HCT116 (cell line): ENCODE measurements at regions not wholly inside any gene's neighbourhood (a gene's known extent, or its start where the extent isn't known, plus 50 kb on each side); places are given as distances from the start of the nearest gene placed in this dataset.

Experiments used
- ATAC-seq: fragments of 200-7000 bp; cut with Tn5 transposase; 2 replicates; pipeline ENCODE4 v1.9.1; 2020; ENCODE audit warnings: mild to moderate bottlenecking, moderate library complexity
- BruUV-seq: library from RNA; stranded (reverse); fragments of 400-500 nt; replicated peaks from 2 replicates; lab custom pipeline; 2021; lab: Mats Ljungman, UMichigan
- CTCF ChIA-PET: fragments of 300-600 bp; sonication (Branson Sonifier 250); formaldehyde crosslinking; loops from one replicate; lab custom pipeline; 2021; ENCODE audit warnings: antibody characterized with exemption; lab: Charles Lee
- POLR2A ChIA-PET: fragments of 300-600, 350-600 bp; sonication (Branson Sonifier 250); formaldehyde crosslinking; loops from one replicate; lab custom pipeline; 2021; ENCODE audit warnings: antibody characterized with exemption; lab: Charles Lee
- RAD21 ChIA-PET, 2 experiments: fragments of 300-600 bp; sonication (Branson Sonifier 250); formaldehyde crosslinking; loops; one replicate each; lab custom pipeline; 2023; ENCODE audit warnings: low total read pairs in 2 of 2; ENCODE audit not compliant: uncharacterized antibody in 2 of 2, unreplicated experiment in 2 of 2, low non-redundant PET in 1 of 2; lab: Charles Lee
- DNase-seq: peaks from one replicate; pipeline ENCODE4 v3.0.0-alpha.2; 2010; ENCODE audit warnings: low read depth, low spot score
- H2AFZ ChIP-seq: fragments of 200-600 bp; shearing (Covaris generic), sonication (generic); 2 replicates; pipeline ENCODE4 v1.6.1; 2017; ENCODE audit warnings: low read depth, mixed run types, mixed read lengths, antibody characterized with exemption, low read length; ENCODE audit not compliant: poor library complexity, severe bottlenecking
- H3K27ac ChIP-seq: 2 replicates; pipeline ENCODE4 v1.5.1; 2012; ENCODE audit warnings: low read depth, low read length
- H3K27me3 ChIP-seq: fragments of 200-600 bp; sonication (generic); 2 replicates; pipeline ENCODE4 v1.6.1; 2016; ENCODE audit warnings: mixed run types, low read length, mixed read lengths; ENCODE audit not compliant: insufficient read depth
- H3K36me3 ChIP-seq, 2 experiments: fragments of 200-500 bp in 1 of 2; fragments of 200-600 bp in 1 of 2; sonication (Bioruptor generic) in 1 of 2; sonication (generic) in 1 of 2; 2 replicates each; pipeline versions ENCODE4 v1.5.1 to v1.6.1; 2014 to 2016; ENCODE audit warnings: low read length in 2 of 2, inconsistent platforms in 1 of 2, mixed read lengths in 1 of 2, mixed run types in 1 of 2; ENCODE audit not compliant: insufficient read depth in 2 of 2, control insufficient read depth in 1 of 2
- H3K4me1 ChIP-seq, 2 experiments: fragments of 200-600 bp in 1 of 2; sonication (generic) in 1 of 2; 2 replicates each; pipeline versions ENCODE4 v1.5.1 to v1.6.1; 2012 to 2017; ENCODE audit warnings: low read length in 2 of 2, inconsistent platforms in 1 of 2, mild to moderate bottlenecking in 1 of 2, mixed read lengths in 1 of 2, mixed run types in 1 of 2, moderate library complexity in 1 of 2; ENCODE audit not compliant: insufficient read depth in 2 of 2, control insufficient read depth in 1 of 2
- H3K4me2 ChIP-seq: fragments of 200-600 bp; sonication (generic); 2 replicates; pipeline ENCODE4 v1.6.1; 2017; ENCODE audit warnings: mixed run types, low read length, mixed read lengths
- H3K4me3 ChIP-seq, 2 experiments: fragments of 200-600 bp in 1 of 2; sonication (generic) in 1 of 2; replicated peaks in 1 of 2; 2 replicates each; pipeline ENCODE4 v1.5.1; 2011 to 2016; ENCODE audit warnings: low read length in 2 of 2, control low read depth in 1 of 2, low read depth in 1 of 2, mild to moderate bottlenecking in 1 of 2, mixed read lengths in 1 of 2, mixed run types in 1 of 2
- H3K79me2 ChIP-seq: fragments of 200-600 bp; sonication (generic); 2 replicates; pipeline ENCODE4 v1.6.1; 2017; ENCODE audit warnings: mild to moderate bottlenecking, mixed run types, low read length, moderate library complexity, mixed read lengths; ENCODE audit not compliant: insufficient read depth
- H3K9ac ChIP-seq: fragments of 200-600 bp; sonication (generic); 2 replicates; pipeline ENCODE4 v1.6.1; 2016; ENCODE audit warnings: low read length, mixed read lengths
- H3K9me2 ChIP-seq: fragments of 200-600 bp; sonication (generic), shearing (Covaris generic); 2 replicates; pipeline ENCODE4 v1.6.1; 2017; ENCODE audit warnings: mixed run types, mild to moderate bottlenecking, moderate library complexity; ENCODE audit not compliant: insufficient read depth
- H3K9me3 ChIP-seq, 2 experiments: fragments of 200-500 bp in 1 of 2; fragments of 200-600 bp in 1 of 2; sonication (Bioruptor generic) in 1 of 2; sonication (generic) in 1 of 2; 2 replicates each; pipeline ENCODE4 v1.6.1; 2014 to 2017; ENCODE audit warnings: low read length in 2 of 2, mixed read lengths in 2 of 2, inconsistent platforms in 1 of 2, low read depth in 1 of 2, mild to moderate bottlenecking in 1 of 2, mixed run types in 1 of 2, moderate library complexity in 1 of 2; ENCODE audit not compliant: control insufficient read depth in 1 of 2, insufficient read depth in 1 of 2
- H4K20me1 ChIP-seq: fragments of 200-600 bp; sonication (generic), shearing (Covaris generic); 2 replicates; pipeline ENCODE4 v1.6.1; 2017; ENCODE audit warnings: mixed run types, mild to moderate bottlenecking, moderate library complexity; ENCODE audit not compliant: insufficient read depth
- CBX3 ChIP-seq: IDR thresholded peaks from 2 replicates; pipeline ENCODE4 v1.6.1; 2012; ENCODE audit warnings: low read depth
- CEBPB ChIP-seq: IDR thresholded peaks from 2 replicates; pipeline ENCODE4 v1.6.1; 2012; ENCODE audit warnings: low read depth
- CTCF ChIP-seq, 3 experiments: fragments of 200-600 bp in 1 of 3; sonication (generic) in 1 of 3; IDR thresholded peaks in 2 of 3; conservative IDR thresholded peaks in 1 of 3; 2 replicates each; pipeline ENCODE4 v1.5.1; 2012 to 2017; ENCODE audit warnings: low read depth in 2 of 3, low read length in 2 of 3, antibody characterized with exemption in 1 of 3, borderline replicate concordance in 1 of 3, control low read depth in 1 of 3, mild to moderate bottlenecking in 1 of 3, mixed read lengths in 1 of 3, mixed run types in 1 of 3, moderate library complexity in 1 of 3; ENCODE audit not compliant: insufficient read depth in 1 of 3
- EGR1 ChIP-seq: IDR thresholded peaks from 2 replicates; pipeline ENCODE4 v1.6.1; 2012; ENCODE audit warnings: low read depth
- ELF1 ChIP-seq: IDR thresholded peaks from 2 replicates; pipeline ENCODE4 v1.6.1; 2012; ENCODE audit warnings: low read depth, borderline replicate concordance
- JUND ChIP-seq: IDR thresholded peaks from 2 replicates; pipeline ENCODE4 v1.6.1; 2012
- POLR2A ChIP-seq: IDR thresholded peaks from 2 replicates; pipeline ENCODE4 v1.7.0; 2011; ENCODE audit warnings: borderline replicate concordance; ENCODE audit not compliant: insufficient read depth, insufficient read length; ENCODE audit errors: extremely low read depth
- POLR2AphosphoS5 ChIP-seq: IDR thresholded peaks from 2 replicates; pipeline ENCODE4 v1.6.1; 2011; ENCODE audit warnings: mild to moderate bottlenecking, low read depth, low read length, moderate library complexity
- RAD21 ChIP-seq: IDR thresholded peaks from 2 replicates; pipeline ENCODE4 v1.6.1; 2012; ENCODE audit warnings: low read depth, mild to moderate bottlenecking
- REST ChIP-seq: IDR thresholded peaks from 2 replicates; pipeline ENCODE4 v1.6.1; 2012; ENCODE audit warnings: low read depth
- SIN3A ChIP-seq: IDR thresholded peaks from 2 replicates; pipeline ENCODE4 v1.6.1; 2012; ENCODE audit warnings: low read depth
- SP1 ChIP-seq: IDR thresholded peaks from 2 replicates; pipeline ENCODE4 v1.6.1; 2012; ENCODE audit warnings: low read depth
- SRF ChIP-seq: IDR thresholded peaks from 2 replicates; pipeline ENCODE4 v1.6.1; 2012; ENCODE audit warnings: low read depth
- TCF7L2 ChIP-seq: IDR thresholded peaks from 2 replicates; pipeline ENCODE4 v1.7.0; 2011; ENCODE audit warnings: borderline replicate concordance, inconsistent platforms; ENCODE audit not compliant: insufficient read depth, insufficient read length; ENCODE audit errors: extremely low read depth
- YY1 ChIP-seq: IDR thresholded peaks from 2 replicates; pipeline ENCODE4 v1.6.1; 2011; ENCODE audit warnings: low read length, low read depth, moderate library complexity, mild to moderate bottlenecking; ENCODE audit not compliant: insufficient replicate concordance; ENCODE audit errors: extremely low read depth
- ZBTB33 ChIP-seq: IDR thresholded peaks from 2 replicates; pipeline ENCODE4 v1.6.1; 2011; ENCODE audit warnings: mild to moderate bottlenecking, low read length, moderate library complexity; ENCODE audit not compliant: insufficient replicate concordance; ENCODE audit errors: extremely low read depth
- ZFX ChIP-seq: fragments of 450-650 bp; IDR thresholded peaks from 2 replicates; pipeline ENCODE4 v1.6.1; 2017
- ZNF274 ChIP-seq: fragments of 200-500 bp; sonication (Bioruptor generic); IDR thresholded peaks from 2 replicates; pipeline ENCODE4 v1.6.1; 2014; ENCODE audit warnings: mild to moderate bottlenecking, low read depth, low read length, inconsistent platforms
- intact Hi-C: fragments of 100-400 bp; cut with micrococcal nuclease; formaldehyde crosslinking; loops from 2 replicates; pipeline ENCODE4 v1.10.0; 2022

GRCh38 chr9:26612211-26612610 is 280.4 kb downstream of the CAAP1 start:
- Histone ChIP-seq H4K20me1 (no peaks in the 10 kb centered on the region), H3K9me2 (no peaks in the 10 kb centered on the region), H3K27me3 (no peaks in the 10 kb centered on the region), H3K9me3 (no peaks in the 10 kb centered on the region), H3K27ac (no peak overlapping the region), H3K4me3 (no peak overlapping the region), H3K4me2 (no peak overlapping the region)
- DNase-seq (no peak), ATAC-seq (no peak)
- intact Hi-C loops, result loop anchor here (5.0 kb wide), 1 partner anchor 650 kb away; no protein-coding TSS in a partner anchor
- CTCF ChIA-PET, result no interaction called here
- POLR2A ChIA-PET, result no interaction called here
- no peak for TF ChIP-seq ELF1
- TF ChIP-seq CBX3, result no peak
- no peak for TF ChIP-seq CTCF (IDR thresholded peaks at IDR 0.05 in 2 of 3, conservative IDR thresholded peaks at IDR 0.05 in 1 of 3; ENCODE audit: borderline replicate concordance in 1 of 3, insufficient read depth in 1 of 3, low read depth in 2 of 3, low read length in 2 of 3)
- no peak for TF ChIP-seq EGR1
- TF ChIP-seq SIN3A, result no peak
- no peak for TF ChIP-seq JUND
- TF ChIP-seq POLR2AphosphoS5, result no peak
- TF ChIP-seq SRF, result no peak
- no peak for TF ChIP-seq YY1
- TF ChIP-seq TCF7L2, result no peak
- TF ChIP-seq RAD21, result no peak
- TF ChIP-seq ZNF274, result no peak
- TF ChIP-seq ZFX, result no peak
- TF ChIP-seq REST, result no peak
- no peak for TF ChIP-seq SP1
- no peak for TF ChIP-seq ZBTB33
- no peak for TF ChIP-seq POLR2A
- no peak for TF ChIP-seq CEBPB
- TF ChIP-seq, all 23 proteins: peak for 0
- Histone ChIP-seq H3K79me2 (no peaks in the 10 kb centered on the region), H2AFZ (no peak overlapping the region), H3K9ac (no peak overlapping the region), H3K36me3 (no peaks in the 10 kb centered on the region), H3K4me1 (no peaks in the 10 kb centered on the region)
- RAD21 ChIA-PET, result no interaction called here
- BruUV-seq, result no TSS peak
